ENCODE measurements at regions not wholly inside any gene's neighbourhood (a gene's known extent, or its start where the extent isn't known, plus 50 kb on each side); places are given as distances from the start of the nearest gene placed in this dataset.

GRCh38 chr10:30233186-30233959 is 115.7 kb downstream of the MTPAP start:
- TF ChIP-seq CTCF (IDR thresholded peaks at IDR 0.05) (no peak), EZH2phosphoT487 (IDR thresholded peaks at IDR 0.05) (no peak)
